H54 (cell line): ENCODE measurements at regions not wholly inside any gene's neighbourhood (a gene's known extent, or its start where the extent isn't known, plus 50 kb on each side); places are given as distances from the start of the nearest gene placed in this dataset.
"Not testable (repeated sequence)": the region's sequence is repeated elsewhere in the genome, so short reads cannot be mapped to it uniquely, and the experiment has no call there.

ENCODE experiments used
- DNase-seq: peaks from one replicate; pipeline ENCODE4 v3.0.0; 2011; ENCODE audit warnings: low spot score, mixed read lengths; ENCODE audit not compliant: insufficient read length
- FAIRE-seq: peaks from 3 replicates; lab custom pipeline; 2011; peaks lifted over from hg19 to GRCh38; lab: Jason Lieb, UNC
- POLR2A ChIP-seq: IDR thresholded peaks from 2 replicates; pipeline ENCODE4 v1.6.1; 2011; ENCODE audit warnings: low read depth, mild to moderate bottlenecking, low read length

- no peak for TF ChIP-seq POLR2A
- DNase-seq (no peak), FAIRE-seq (no peak)
Measured at GRCh38 chr12:33514893-33515292, 75.3 kb upstream of the SYT10 start.

GRCh38 chr12:33519566-33519965 is 79.9 kb upstream of the SYT10 start:
- DNase-seq (no peak), FAIRE-seq (no peak)
- no peak for TF ChIP-seq POLR2A

DNA sequence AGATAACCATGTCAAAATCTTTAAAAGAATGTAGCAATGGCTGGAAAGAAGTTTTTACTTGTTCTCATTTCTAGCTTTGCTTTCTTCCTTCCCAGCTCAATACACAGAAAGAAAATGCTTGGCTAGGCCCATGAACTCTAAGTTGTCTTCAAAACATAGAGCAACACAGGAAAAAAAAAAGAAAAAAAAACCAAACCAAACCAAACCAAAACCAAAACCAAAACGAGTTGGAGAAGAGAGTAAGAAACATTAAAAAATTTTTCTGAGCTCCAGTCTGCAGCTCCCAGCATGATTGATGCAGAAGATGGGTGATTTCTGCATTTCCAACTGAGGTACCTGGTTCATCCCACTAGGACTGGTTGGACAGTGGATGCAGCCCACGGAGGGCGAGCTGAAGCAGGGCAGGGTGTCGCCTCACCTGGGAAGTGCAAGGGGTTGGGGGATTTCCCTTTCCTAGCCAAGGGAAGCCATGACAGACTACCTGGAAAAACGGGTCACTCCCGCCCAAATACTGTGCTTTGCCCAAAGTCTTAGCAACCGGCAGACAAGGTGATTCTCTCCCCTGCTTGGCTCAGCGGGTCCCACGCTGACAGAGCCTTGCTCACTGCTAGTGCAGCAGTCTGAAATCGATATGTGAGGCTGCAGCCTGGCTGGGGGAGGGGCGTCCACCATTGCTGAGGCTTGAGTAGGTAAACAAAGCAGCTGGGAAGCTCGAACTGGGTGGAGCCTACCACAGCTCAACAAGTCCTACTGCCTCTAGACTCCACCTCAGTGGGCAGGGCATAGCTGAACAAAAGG is 81.1 kb upstream of the SYT10 start:
- DNase-seq, FAIRE-seq: not testable (repeated sequence)

DNA sequence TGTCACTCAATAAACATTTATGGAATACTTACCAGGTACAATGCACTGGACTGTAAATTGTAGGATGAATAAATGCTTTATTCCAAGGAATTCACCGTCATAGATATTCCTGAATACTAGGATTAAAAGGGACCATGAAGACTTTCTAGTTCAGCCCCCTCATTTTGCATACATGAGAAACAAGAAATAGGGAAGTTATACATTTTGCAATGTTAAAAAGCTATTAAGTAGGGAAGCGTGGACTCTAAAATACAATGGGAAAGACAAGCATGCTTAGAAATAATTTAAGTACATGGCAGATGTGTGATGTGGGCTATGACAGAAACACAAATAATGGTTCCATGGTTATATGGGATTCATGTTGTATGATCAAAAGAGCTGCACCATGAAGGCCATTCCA is 89.4 kb upstream of the SYT10 start:
- FAIRE-seq (no peak), DNase-seq (no peak)
- no peak for TF ChIP-seq POLR2A

DNA sequence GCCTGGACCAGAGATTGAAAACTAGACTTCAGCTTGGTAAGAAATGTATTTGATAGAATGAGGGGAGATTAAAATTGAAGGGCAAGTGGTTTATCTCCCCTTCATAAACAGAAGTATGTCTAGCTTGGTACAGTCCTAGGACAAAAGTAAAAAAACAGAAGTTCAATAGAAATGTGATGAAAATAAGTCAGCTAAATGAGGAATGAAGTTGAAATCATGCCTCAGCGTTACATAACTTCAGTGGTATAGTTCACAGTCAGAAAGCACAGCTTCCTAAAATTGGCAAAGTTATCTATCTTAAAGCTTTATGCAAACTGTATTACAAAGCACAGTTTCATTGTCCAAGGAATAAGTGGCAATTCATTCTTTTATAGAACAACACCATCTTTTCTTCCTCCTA is 90.2 kb upstream of the SYT10 start:
- FAIRE-seq (no peak), DNase-seq (no peak)
- TF ChIP-seq POLR2A, result no peak

- DNase-seq, result no peak
- no peak for FAIRE-seq
- no peak for TF ChIP-seq POLR2A
Measured at GRCh38 chr12:33531261-33531660, 91.6 kb upstream of the SYT10 start.

- FAIRE-seq, result no peak
- DNase-seq, result no peak
- TF ChIP-seq POLR2A, result no peak
Measured at GRCh38 chr12:33533527-33533926, 93.9 kb upstream of the SYT10 start.

GRCh38 chr12:33536431-33536830 is 96.8 kb upstream of the SYT10 start:
- TF ChIP-seq POLR2A, result no peak
- no peak for FAIRE-seq
- DNase-seq, result no peak

GRCh38 chr12:33546004-33546403 is 106.4 kb upstream of the SYT10 start:
- FAIRE-seq (no peak), DNase-seq (no peak)
- no peak for TF ChIP-seq POLR2A

GRCh38 chr12:33547084-33547483 is 107.5 kb upstream of the SYT10 start:
- FAIRE-seq, result no peak
- no peak for DNase-seq
- no peak for TF ChIP-seq POLR2A

- FAIRE-seq, DNase-seq: not testable (repeated sequence)
Measured at GRCh38 chr12:33550214-33550613, 110.6 kb upstream of the SYT10 start.

DNA sequence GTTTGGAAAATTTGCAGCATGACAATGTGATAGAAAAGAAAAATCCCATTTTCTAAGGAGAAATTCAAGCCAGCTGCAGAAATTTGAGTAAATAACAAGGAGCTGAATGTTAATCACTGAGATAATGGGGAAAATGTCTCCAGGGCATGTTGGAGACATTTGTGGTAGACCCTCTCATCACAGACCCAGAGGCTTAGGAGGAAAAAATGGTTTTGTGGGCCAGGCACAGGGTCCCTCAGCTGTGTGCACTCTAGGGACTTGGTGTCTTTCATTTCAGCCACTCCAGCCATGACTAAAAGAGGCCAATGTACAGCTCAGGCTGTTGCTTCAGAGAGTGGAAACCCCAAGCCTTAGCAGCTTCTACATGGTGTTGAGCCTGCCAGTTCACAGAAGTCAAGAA is 111.4 kb upstream of the SYT10 start:
- no peak for FAIRE-seq
- no peak for DNase-seq
- TF ChIP-seq POLR2A, result no peak

DNA sequence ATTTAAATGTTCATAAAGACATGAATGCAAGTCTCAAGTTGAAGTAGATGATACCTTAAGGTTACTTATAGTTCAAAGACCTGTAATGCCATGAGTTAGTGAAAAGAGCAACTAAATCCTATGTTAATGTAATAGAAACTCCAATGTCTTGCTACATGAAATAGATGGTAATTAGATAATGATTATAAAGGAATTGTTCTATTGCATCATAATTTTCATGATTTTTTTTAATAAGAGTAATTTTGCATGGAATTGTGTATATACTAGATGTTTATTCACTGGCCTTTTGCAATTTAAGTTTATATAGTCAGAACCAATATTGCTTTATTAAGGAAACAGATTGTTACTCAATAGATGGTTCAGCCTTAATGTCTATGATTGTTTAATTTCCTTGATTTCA is 115.5 kb upstream of the SYT10 start:
- TF ChIP-seq POLR2A, result no peak
- FAIRE-seq (no peak), DNase-seq (no peak)

- no peak for TF ChIP-seq POLR2A
Measured at GRCh38 chr12:33560653-33561208, 121.1 kb upstream of the SYT10 start.

GRCh38 chr12:33562401-33562800 is 122.8 kb upstream of the SYT10 start:
- DNase-seq (no peak), FAIRE-seq (no peak)
- no peak for TF ChIP-seq POLR2A

More at GRCh38 chr12:33560653-33561208, 121.1 kb upstream of the SYT10 start:
- no peak for DNase-seq
- no peak for FAIRE-seq
